Sigmoid colon (tissue), 3 donors: ENCODE measurements at regions not wholly inside any gene's neighbourhood (a gene's known extent, or its start where the extent isn't known, plus 50 kb on each side); places are given as distances from the start of the nearest gene placed in this dataset.

Experiments used
- small RNA-seq, 3 donors: library from RNA; depleted of rRNA; stranded (forward); fragments of <200 nt; gene quantifications; one replicate each; pipeline ENCODE3, GENCODE V24; 2016

Small RNAs in the stretch of these regions (small RNA-seq; reads per million reads assigned to genes)
- 0 reads per million in 3 donors for gene RNU6-929P
